Gastrocnemius medialis (tissue), 4 donors: ENCODE measurements at regions not wholly inside any gene's neighbourhood (a gene's known extent, or its start where the extent isn't known, plus 50 kb on each side); places are given as distances from the start of the nearest gene placed in this dataset.

Experiments used
- POLR2A ChIP-seq, 2 donors: fragments of 450-650 bp; IDR thresholded peaks; one replicate each; pipeline ENCODE4 v1.6.1; 2017; ENCODE audit warnings: antibody characterized with exemption in 2 of 2, mild to moderate bottlenecking in 2 of 2, moderate library complexity in 2 of 2
- TF ChIP-seq, protein P1 (sequence below), 5 experiments: fragments of 450-650 bp in 3 of 5; fragments of 200-600 bp in 2 of 5; sonication (generic) in 2 of 5; IDR thresholded peaks in 4 of 5; conservative IDR thresholded peaks in 1 of 5; 1 replicate in 4 of 5; 2 replicates in 1 of 5; pipeline ENCODE4 v1.5.1; 2016 to 2019; ENCODE audit warnings: antibody characterized with exemption in 5 of 5, mild to moderate bottlenecking in 3 of 5, moderate library complexity in 3 of 5

GRCh38 chr6:27019651-27020552 lies 227.6 kb upstream of the PRSS16 start:
- TF ChIP-seq, protein P1, sequence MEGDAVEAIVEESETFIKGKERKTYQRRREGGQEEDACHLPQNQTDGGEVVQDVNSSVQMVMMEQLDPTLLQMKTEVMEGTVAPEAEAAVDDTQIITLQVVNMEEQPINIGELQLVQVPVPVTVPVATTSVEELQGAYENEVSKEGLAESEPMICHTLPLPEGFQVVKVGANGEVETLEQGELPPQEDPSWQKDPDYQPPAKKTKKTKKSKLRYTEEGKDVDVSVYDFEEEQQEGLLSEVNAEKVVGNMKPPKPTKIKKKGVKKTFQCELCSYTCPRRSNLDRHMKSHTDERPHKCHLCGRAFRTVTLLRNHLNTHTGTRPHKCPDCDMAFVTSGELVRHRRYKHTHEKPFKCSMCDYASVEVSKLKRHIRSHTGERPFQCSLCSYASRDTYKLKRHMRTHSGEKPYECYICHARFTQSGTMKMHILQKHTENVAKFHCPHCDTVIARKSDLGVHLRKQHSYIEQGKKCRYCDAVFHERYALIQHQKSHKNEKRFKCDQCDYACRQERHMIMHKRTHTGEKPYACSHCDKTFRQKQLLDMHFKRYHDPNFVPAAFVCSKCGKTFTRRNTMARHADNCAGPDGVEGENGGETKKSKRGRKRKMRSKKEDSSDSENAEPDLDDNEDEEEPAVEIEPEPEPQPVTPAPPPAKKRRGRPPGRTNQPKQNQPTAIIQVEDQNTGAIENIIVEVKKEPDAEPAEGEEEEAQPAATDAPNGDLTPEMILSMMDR (IDR thresholded peaks at IDR 0.05 in 4 of 5, conservative IDR thresholded peaks at IDR 0.05 in 1 of 5) = no peak
- TF ChIP-seq POLR2A (IDR thresholded peaks at IDR 0.05) = peak; percentile 43 to 61
